ENCODE measurements at regions not wholly inside any gene's neighbourhood (a gene's known extent, or its start where the extent isn't known, plus 50 kb on each side); places are given as distances from the start of the nearest gene placed in this dataset.
"Not testable (repeated sequence)": the region's sequence is repeated elsewhere in the genome, so short reads cannot be mapped to it uniquely, and the experiment has no call there.

DNA sequence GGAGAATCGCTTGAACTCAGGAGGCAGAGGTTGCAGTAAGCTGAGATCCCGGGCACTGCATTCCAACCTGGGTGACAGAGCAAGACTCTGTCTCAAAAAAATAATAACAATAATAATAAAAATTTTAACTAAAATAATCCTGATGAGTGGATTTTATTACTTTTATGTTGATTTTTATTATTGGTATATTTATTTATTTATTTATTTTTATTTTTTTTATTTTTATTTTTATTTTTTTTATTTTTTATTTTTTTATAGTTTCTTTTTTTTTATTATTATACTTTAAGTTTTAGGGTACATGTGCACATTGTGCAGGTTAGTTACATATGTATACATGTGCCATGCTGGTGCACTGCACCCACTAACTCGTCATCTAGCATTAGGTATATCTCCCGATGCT lies 90.6 kb upstream of the CLNK start:
- H3K27me3 ChIP-seq (ENCODE audit: insufficient read depth, low read length, poor library complexity); H3K4me2 ChIP-seq (ENCODE audit: insufficient read depth, low read length); H3K36me3 ChIP-seq (ENCODE audit: insufficient read depth, low read length); H3K9me3 ChIP-seq (ENCODE audit: insufficient read depth, low read length, severe bottlenecking); H3K27ac ChIP-seq (ENCODE audit: low read length); ATAC-seq (ENCODE audit: insufficient read depth, low read depth); H3K9ac ChIP-seq (ENCODE audit: low read depth, low read length); H3K79me2 ChIP-seq (ENCODE audit: insufficient read depth, low read length); H4K20me1 ChIP-seq (ENCODE audit: insufficient read depth, low read length); H3K4me3 ChIP-seq (ENCODE audit: low read depth in 1 of 2, low read length in 2 of 2); DNase-seq; H3K4me1 ChIP-seq (ENCODE audit: insufficient read depth, low read length); H2AFZ ChIP-seq (ENCODE audit: low read depth, low read length): not testable (repeated sequence)

DNA sequence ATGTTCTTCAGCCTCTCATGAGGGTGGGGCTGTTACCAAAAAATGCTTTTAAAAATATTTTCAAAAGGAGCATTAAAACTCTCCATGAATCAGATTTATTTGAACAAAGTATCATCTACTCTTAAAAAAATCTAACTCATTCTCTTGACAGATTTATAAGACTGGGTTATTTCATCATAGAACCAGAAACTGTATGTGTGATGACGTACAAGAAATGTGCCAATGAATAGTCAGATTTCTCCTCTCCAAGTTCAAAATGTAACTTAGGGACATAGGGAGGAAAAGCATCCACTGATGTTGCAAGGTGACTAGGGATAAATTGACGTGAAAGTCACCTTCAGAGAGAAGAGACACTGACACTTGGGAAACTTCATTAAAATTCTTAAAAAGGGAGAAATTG lies 89.1 kb upstream of the CLNK start:
- Histone ChIP-seq H3K27me3 (ENCODE audit: insufficient read depth, low read length, poor library complexity) (no peaks in the 10 kb centered on the region), H4K20me1 (ENCODE audit: insufficient read depth, low read length) (no peaks in the 10 kb centered on the region), H3K9me3 (ENCODE audit: insufficient read depth, low read length, severe bottlenecking) (no peaks in the 10 kb centered on the region), H2AFZ (ENCODE audit: low read depth, low read length) (no peak overlapping the region), H3K79me2 (ENCODE audit: insufficient read depth, low read length) (no peaks in the 10 kb centered on the region), H3K36me3 (ENCODE audit: insufficient read depth, low read length) (no peaks in the 10 kb centered on the region), H3K9ac (ENCODE audit: low read depth, low read length) (no peak overlapping the region), H3K4me1 (ENCODE audit: insufficient read depth, low read length) (no peaks in the 10 kb centered on the region), H3K4me3 (ENCODE audit: low read depth in 1 of 2, low read length in 2 of 2) (no peak overlapping the region), H3K27ac (ENCODE audit: low read length) (no peak overlapping the region), H3K4me2 (ENCODE audit: insufficient read depth, low read length) (no peak overlapping the region)
- ATAC-seq (ENCODE audit: insufficient read depth, low read depth) (no peak), DNase-seq (no peak)
- TF ChIP-seq EZH2 (IDR thresholded peaks at IDR 0.05; ENCODE audit: borderline replicate concordance, low read depth, low read length, severe bottlenecking), result no peak
- TF ChIP-seq, protein P1, sequence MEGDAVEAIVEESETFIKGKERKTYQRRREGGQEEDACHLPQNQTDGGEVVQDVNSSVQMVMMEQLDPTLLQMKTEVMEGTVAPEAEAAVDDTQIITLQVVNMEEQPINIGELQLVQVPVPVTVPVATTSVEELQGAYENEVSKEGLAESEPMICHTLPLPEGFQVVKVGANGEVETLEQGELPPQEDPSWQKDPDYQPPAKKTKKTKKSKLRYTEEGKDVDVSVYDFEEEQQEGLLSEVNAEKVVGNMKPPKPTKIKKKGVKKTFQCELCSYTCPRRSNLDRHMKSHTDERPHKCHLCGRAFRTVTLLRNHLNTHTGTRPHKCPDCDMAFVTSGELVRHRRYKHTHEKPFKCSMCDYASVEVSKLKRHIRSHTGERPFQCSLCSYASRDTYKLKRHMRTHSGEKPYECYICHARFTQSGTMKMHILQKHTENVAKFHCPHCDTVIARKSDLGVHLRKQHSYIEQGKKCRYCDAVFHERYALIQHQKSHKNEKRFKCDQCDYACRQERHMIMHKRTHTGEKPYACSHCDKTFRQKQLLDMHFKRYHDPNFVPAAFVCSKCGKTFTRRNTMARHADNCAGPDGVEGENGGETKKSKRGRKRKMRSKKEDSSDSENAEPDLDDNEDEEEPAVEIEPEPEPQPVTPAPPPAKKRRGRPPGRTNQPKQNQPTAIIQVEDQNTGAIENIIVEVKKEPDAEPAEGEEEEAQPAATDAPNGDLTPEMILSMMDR (IDR thresholded peaks at IDR 0.05; ENCODE audit: borderline replicate concordance, extremely low read depth, low read length, poor library complexity, severe bottlenecking), result no peak

DNA sequence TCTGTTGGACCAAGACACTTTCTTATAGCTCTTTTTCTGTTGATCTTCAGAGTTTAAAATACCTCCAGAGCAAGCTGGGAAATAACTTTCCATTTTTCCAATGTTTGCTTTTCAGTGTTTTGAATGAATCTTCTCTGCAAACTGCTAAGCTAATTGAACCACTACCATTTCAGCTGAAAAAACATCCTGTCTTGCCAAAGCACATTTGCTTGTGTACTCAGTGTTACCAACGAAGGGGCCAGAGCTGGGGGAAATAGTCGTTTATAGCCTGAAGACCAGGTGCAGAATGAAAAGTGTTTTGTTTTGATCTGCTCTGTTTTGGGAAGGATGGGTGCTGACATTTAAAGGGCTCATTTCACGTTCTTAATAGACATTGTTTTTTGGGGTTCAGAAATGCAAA lies 88.4 kb upstream of the CLNK start:
- Histone ChIP-seq H3K9ac (ENCODE audit: low read depth, low read length) (no peak overlapping the region), H3K9me3 (ENCODE audit: insufficient read depth, low read length, severe bottlenecking) (no peaks in the 10 kb centered on the region), H3K27ac (ENCODE audit: low read length) (no peak overlapping the region), H3K4me2 (ENCODE audit: insufficient read depth, low read length) (no peak overlapping the region), H3K27me3 (ENCODE audit: insufficient read depth, low read length, poor library complexity) (no peaks in the 10 kb centered on the region), H2AFZ (ENCODE audit: low read depth, low read length) (no peak overlapping the region), H4K20me1 (ENCODE audit: insufficient read depth, low read length) (no peaks in the 10 kb centered on the region), H3K36me3 (ENCODE audit: insufficient read depth, low read length) (no peaks in the 10 kb centered on the region), H3K79me2 (ENCODE audit: insufficient read depth, low read length) (no peaks in the 10 kb centered on the region), H3K4me1 (ENCODE audit: insufficient read depth, low read length) (no peaks in the 10 kb centered on the region), H3K4me3 (ENCODE audit: low read depth in 1 of 2, low read length in 2 of 2) (no peak overlapping the region)
- TF ChIP-seq EZH2 (IDR thresholded peaks at IDR 0.05; ENCODE audit: borderline replicate concordance, low read depth, low read length, severe bottlenecking), result no peak
- TF ChIP-seq, protein P1 (IDR thresholded peaks at IDR 0.05; ENCODE audit: borderline replicate concordance, extremely low read depth, low read length, poor library complexity, severe bottlenecking), result no peak
- no peak for ATAC-seq (ENCODE audit: insufficient read depth, low read depth)
- no peak for DNase-seq

DNA sequence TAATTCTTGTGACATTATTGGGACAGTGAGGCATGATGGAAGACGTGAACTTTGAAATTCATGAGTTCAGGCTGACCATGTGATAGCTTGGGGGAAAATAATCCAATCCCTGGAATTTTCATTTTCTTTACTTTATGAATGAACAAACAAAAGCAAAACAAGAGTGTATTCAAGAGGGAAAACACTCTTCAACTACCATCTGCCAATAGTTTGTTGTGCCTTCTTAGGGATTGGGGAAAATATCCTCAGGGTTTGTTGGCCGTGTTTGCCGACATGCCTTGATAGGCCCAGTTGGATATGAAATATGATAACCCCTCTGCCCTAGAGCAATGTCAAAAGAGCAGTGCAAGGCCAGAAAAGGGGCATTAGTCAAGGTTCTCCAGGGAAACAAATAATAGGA lies 80.8 kb upstream of the CLNK start:
- no peak overlapping the region for H2AFZ ChIP-seq (ENCODE audit: low read depth, low read length)
- H3K27me3 ChIP-seq (ENCODE audit: insufficient read depth, low read length, poor library complexity), result no peaks in the 10 kb centered on the region
- H4K20me1 ChIP-seq (ENCODE audit: insufficient read depth, low read length), result no peaks in the 10 kb centered on the region
- DNase-seq (no peak), ATAC-seq (ENCODE audit: insufficient read depth, low read depth) (no peak)
- H3K9me3 ChIP-seq (ENCODE audit: insufficient read depth, low read length, severe bottlenecking), result no peaks in the 10 kb centered on the region
- H3K4me3 ChIP-seq (ENCODE audit: low read depth in 1 of 2, low read length in 2 of 2), result no peak overlapping the region
- H3K4me1 ChIP-seq (ENCODE audit: insufficient read depth, low read length), result no peaks in the 10 kb centered on the region
- TF ChIP-seq, protein P1 (IDR thresholded peaks at IDR 0.05; ENCODE audit: borderline replicate concordance, extremely low read depth, low read length, poor library complexity, severe bottlenecking), result no peak
- no peak for TF ChIP-seq EZH2 (IDR thresholded peaks at IDR 0.05; ENCODE audit: borderline replicate concordance, low read depth, low read length, severe bottlenecking)
- H3K9ac ChIP-seq (ENCODE audit: low read depth, low read length), result no peak overlapping the region
- H3K4me2 ChIP-seq (ENCODE audit: insufficient read depth, low read length), result no peak overlapping the region
- no peaks in the 10 kb centered on the region for H3K36me3 ChIP-seq (ENCODE audit: insufficient read depth, low read length)
- no peaks in the 10 kb centered on the region for H3K79me2 ChIP-seq (ENCODE audit: insufficient read depth, low read length)
- H3K27ac ChIP-seq (ENCODE audit: low read length), result no peak overlapping the region

Data from DND-41 (cell line).